Right lobe of liver (tissue), 6 donors: ENCODE measurements at regions not wholly inside any gene's neighbourhood (a gene's known extent, or its start where the extent isn't known, plus 50 kb on each side); places are given as distances from the start of the nearest gene placed in this dataset.

Experiments
- ATAC-seq, 4 donors: fragments of 200-7000 bp; cut with Tn5 transposase; one replicate each; pipeline ENCODE4 v1.9.1; 2020; ENCODE audit warnings: mild to moderate bottlenecking in 4 of 4, moderate library complexity in 4 of 4
- DNase-seq, 3 donors: peaks; one replicate each; pipeline ENCODE4 v3.0.0-alpha.2; 2020
- H3K27ac ChIP-seq, 3 donors: fragments of 200-600 bp; one replicate each; pipeline ENCODE4 v1.8.0; 2022
- H3K27me3 ChIP-seq, 2 donors: fragments of 200-600 bp; one replicate each; pipeline ENCODE4 v1.8.0; 2022
- H3K36me3 ChIP-seq, 4 donors: fragments of 200-600 bp; sonication (generic) in 1 of 4; one replicate each; pipeline versions ENCODE4 v1.5.1 to v1.8.0; 2017 to 2022; ENCODE audit warnings: control low read depth in 1 of 4
- H3K4me1 ChIP-seq, 4 donors: fragments of 200-600 bp; sonication (generic) in 1 of 4; one replicate each; pipeline versions ENCODE4 v1.5.1 to v1.8.0; 2017 to 2022; ENCODE audit warnings: control low read depth in 1 of 4
- H3K4me3 ChIP-seq, 3 donors: fragments of 200-600 bp; one replicate each; pipeline ENCODE4 v1.8.0; 2022
- H3K9me3 ChIP-seq, 4 donors: fragments of 200-600 bp; sonication (generic) in 1 of 4; one replicate each; pipeline versions ENCODE4 v1.5.1 to v1.8.0; 2017 to 2022; ENCODE audit warnings: control low read depth in 1 of 4
- CTCF ChIP-seq, 4 donors: fragments of 200-600 bp in 3 of 4; fragments of 450-650 bp in 1 of 4; IDR thresholded peaks; one replicate each; pipeline versions ENCODE4 v1.5.1 to v1.8.0; 2016 to 2022; ENCODE audit warnings: antibody characterized with exemption in 4 of 4, mild to moderate bottlenecking in 2 of 4
- POLR2A ChIP-seq: fragments of 450-650 bp; IDR thresholded peaks from one replicate; pipeline ENCODE4 v1.6.1; 2017; ENCODE audit warnings: antibody characterized with exemption, mild to moderate bottlenecking
- WGBS: methylation state at CpG from one replicate; pipeline ENCODE4 v1.1.6; 2018; ENCODE audit warnings: low coverage, low lambda C conversion rate; ENCODE audit not compliant: insufficient coverage; ENCODE audit errors: missing lambda C conversion rate; 5-methylcytosine and 5-hydroxymethylcytosine counted together
- intact Hi-C, 2 donors: fragments of 100-400 bp; cut with DNase I; formaldehyde crosslinking; loops; one replicate each; pipeline versions ENCODE4 v1.11.2 to v1.14.1; 2022
- donor health status: DM: no; HTN: yes; CAD: no.
- donor health status: DM: no; HTN: no; CAD: no.
- donor health status: DM: no; HTN: no; CAD: no.
- donor health status: DM: no; HTN: yes; CAD: no.
- donor health status: DM: no; HTN: yes; CAD: no.

GRCh38 chr13:73411067-73411809 is 352.4 kb downstream of the KLF5 start:
- no peak overlapping the region for H3K4me3 ChIP-seq
- DNase-seq (no peak), ATAC-seq (no peak)
- H3K27me3 ChIP-seq, result no peaks in the 10 kb centered on the region
- no peak overlapping the region for H3K27ac ChIP-seq
- no peak for TF ChIP-seq CTCF (IDR thresholded peaks at IDR 0.05)
- TF ChIP-seq POLR2A, result no peak
- intact Hi-C loops, result no loop called here
- 47% methylated on average over 7 of the region's 7 CpGs for WGBS
- no peaks in the 10 kb centered on the region for H3K4me1 ChIP-seq
- H3K9me3 ChIP-seq, result no peaks in the 10 kb centered on the region
- no peaks in the 10 kb centered on the region for H3K36me3 ChIP-seq

- Histone ChIP-seq H3K4me3 (no peak overlapping the region), H3K36me3 (no peaks in the 10 kb centered on the region), H3K27ac (no peak overlapping the region), H3K27me3 (no peaks in the 10 kb centered on the region), H3K4me1 (no peaks in the 10 kb centered on the region), H3K9me3 (no peaks in the 10 kb centered on the region)
- WGBS, result 44% methylated on average over 1 of the region's 1 CpG
- TF ChIP-seq POLR2A (no peak), CTCF (IDR thresholded peaks at IDR 0.05) (no peak)
- ATAC-seq (no peak), DNase-seq (no peak)
- intact Hi-C loops, result no loop called here
Observed at GRCh38 chr13:73406454-73406853, 347.6 kb downstream of the KLF5 start.

- Histone ChIP-seq H3K27ac (no peak overlapping the region), H3K27me3 (no peaks in the 10 kb centered on the region), H3K4me3 (no peak overlapping the region), H3K4me1 (no peaks in the 10 kb centered on the region), H3K36me3 (no peaks in the 10 kb centered on the region), H3K9me3 (no peaks in the 10 kb centered on the region)
- DNase-seq, result no peak
- 50% methylated on average over 2 of the region's 2 CpGs for WGBS
- intact Hi-C loops, result no loop called here
- ATAC-seq, result no peak
- TF ChIP-seq CTCF (IDR thresholded peaks at IDR 0.05), result no peak
- TF ChIP-seq POLR2A, result no peak
Observed at GRCh38 chr13:73404581-73404980, 345.8 kb downstream of the KLF5 start.

- no peak overlapping the region for H3K27ac ChIP-seq
- DNase-seq, result no peak
Observed at GRCh38 chr13:73403355-73404120, 344.7 kb downstream of the KLF5 start.

More at GRCh38 chr13:73403355-73404120, 344.7 kb downstream of the KLF5 start:
- TF ChIP-seq POLR2A (no peak), CTCF (IDR thresholded peaks at IDR 0.05) (no peak)
- no peaks in the 10 kb centered on the region for H3K36me3 ChIP-seq
- H3K4me3 ChIP-seq, result no peak overlapping the region
- H3K27me3 ChIP-seq, result no peaks in the 10 kb centered on the region
- no peaks in the 10 kb centered on the region for H3K9me3 ChIP-seq
- H3K4me1 ChIP-seq, result no peaks in the 10 kb centered on the region
- ATAC-seq, result no peak
- intact Hi-C loops, result no loop called here
- WGBS, result 48% methylated on average over 1 of the region's 1 CpG
